HG02852 (cell line): ENCODE measurements at regions not wholly inside any gene's neighbourhood (a gene's known extent, or its start where the extent isn't known, plus 50 kb on each side); places are given as distances from the start of the nearest gene placed in this dataset.

Experiments used
- ATAC-seq: cut with Tn5 transposase; IDR thresholded peaks from one replicate; pipeline ENCODE4 v1.9.1; 2021; ENCODE audit warnings: mild to moderate bottlenecking, moderate library complexity; ENCODE audit not compliant: unreplicated experiment

GRCh38 chr4:20302336-20302735, 50.6 kb downstream of the SLIT2 start:
- ATAC-seq: no peak

DNA sequence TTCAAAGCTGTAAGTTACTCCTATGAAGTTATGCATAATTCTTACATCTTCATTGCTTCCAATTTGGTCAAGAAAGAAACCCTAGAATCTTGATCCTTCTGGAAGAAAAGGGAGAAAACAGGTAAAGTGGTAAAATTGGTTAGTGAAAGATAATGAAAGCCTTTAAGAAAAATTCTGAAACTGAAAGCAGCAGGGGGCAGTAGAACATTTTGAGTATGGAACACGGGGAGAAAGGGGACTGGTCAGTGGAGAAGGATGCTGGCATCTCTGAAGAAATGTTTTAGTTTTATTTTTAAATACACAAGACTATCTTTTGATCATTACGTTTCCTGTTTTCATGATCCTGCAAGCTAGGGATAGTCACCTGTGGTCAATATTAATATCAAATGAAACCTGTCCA, 54.3 kb downstream of the SLIT2 start:
- no peak for ATAC-seq

GRCh38 chr4:20311856-20312255, 60.2 kb downstream of the SLIT2 start:
- ATAC-seq: no peak

DNA sequence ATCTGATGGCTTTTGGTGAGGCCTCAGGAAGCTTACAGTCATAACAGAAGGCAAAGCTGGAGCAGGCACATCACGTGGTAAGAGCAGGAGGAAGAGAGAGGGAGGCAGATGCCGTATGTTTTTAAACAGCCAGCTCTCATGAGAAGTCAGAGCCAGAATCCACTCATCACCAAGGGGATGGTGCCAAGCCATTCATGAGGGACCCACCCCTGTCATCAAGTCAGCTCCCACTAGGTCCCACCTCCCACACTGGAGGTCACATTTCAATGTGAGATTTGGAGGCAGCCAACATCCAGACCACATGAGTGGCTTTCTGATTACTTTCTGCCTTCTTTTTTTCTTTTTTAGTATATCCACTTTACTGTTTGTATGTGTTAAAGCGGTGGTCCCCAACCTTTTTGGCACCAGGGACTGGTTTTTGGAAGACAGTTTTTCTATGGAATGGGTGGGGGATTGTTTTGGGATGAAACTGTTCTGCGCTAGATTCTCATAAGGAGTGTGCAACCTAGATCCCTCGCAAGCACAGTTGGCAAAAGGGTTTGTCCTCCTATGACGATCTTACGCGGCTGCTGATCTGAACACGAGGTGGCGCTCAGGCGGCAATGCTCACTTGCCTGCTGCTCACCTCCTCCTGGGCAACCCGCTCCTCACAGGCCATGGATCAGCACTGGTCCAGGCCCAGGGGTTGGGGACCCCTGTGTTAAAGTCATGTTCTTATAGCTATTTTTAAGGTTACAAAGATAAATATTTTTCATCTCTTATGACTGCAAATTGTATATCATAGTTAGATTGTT, 61.7 kb downstream of the SLIT2 start:
- no peak for ATAC-seq

GRCh38 chr4:20317424-20317985, 65.8 kb downstream of the SLIT2 start:
- no peak for ATAC-seq

- ATAC-seq: no peak
Observed at GRCh38 chr4:20318001-20318908, 66.5 kb downstream of the SLIT2 start.

DNA sequence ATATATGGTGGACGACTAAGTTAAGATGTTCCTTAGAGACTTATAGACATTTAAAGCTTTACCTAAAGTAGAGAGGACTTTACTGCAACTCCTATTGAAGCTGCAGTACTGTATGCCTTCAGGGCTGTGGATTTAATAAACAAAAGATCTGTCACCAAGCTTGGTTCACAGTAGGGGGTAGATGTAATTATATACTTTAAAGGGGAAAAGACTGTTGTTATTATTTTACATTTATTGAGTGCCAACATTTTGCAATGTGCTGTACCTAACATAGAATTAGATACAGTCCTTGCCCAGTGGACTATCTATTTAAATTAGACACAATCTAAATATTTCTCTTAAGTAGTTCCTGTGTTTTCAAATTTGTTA, 67.2 kb downstream of the SLIT2 start:
- ATAC-seq: no peak

DNA sequence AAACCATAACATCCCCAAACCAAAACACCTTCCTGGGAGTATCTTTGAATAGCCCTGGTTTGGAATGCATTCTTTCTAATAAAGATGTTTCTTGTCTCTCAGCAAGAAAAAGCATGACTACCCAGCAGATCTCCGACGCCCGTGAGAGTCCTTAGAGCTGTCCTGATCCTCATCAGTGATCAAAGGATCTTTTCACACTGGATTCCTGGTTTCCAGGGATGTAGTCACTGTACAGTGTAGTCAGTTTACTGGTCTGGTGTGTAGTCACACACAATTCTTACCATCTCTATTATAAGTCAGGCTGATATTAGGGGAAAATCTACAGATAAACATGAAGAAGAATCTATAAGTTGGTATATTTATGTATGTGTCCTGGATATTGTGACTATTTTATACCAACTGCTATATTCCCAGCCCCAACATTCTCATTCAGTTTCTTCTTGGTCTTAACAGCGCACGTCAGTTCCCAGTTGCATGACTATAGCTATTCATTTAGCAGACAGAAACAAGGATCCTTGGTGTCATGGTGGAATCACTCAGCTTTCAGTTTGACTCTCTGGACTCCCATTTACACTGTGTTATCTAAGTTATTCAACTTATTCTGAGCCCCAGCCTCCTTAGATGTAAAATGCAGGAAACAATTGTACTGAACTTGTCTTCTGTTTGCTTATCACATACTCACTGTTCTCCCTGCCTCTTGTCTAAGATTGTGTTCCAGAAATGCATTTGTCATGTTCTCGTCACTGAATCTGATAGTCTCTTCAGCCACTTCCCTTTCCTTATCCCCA, 68.3 kb downstream of the SLIT2 start:
- ATAC-seq: no peak

GRCh38 chr4:20323991-20324390, 72.3 kb downstream of the SLIT2 start:
- no peak for ATAC-seq

DNA sequence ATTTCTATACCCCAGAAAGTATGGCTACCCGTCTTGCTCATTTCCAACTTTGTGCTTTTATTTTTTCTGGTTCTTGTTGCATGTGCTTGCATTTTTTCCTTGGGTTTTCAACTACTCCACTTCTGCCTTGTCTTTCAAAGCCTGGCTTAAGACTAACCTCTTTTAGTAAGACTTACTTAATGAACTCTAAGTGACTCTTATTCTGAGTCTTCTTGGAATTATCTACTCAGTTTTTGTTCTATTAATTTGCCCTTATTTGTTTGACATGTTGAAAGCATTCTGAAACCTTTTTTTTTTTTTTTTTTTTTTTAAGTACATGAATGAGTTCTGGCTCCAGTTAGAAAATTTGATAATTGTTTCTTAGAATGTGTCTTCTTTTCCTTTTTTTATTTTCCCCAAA, 74.8 kb downstream of the SLIT2 start:
- ATAC-seq: no peak

DNA sequence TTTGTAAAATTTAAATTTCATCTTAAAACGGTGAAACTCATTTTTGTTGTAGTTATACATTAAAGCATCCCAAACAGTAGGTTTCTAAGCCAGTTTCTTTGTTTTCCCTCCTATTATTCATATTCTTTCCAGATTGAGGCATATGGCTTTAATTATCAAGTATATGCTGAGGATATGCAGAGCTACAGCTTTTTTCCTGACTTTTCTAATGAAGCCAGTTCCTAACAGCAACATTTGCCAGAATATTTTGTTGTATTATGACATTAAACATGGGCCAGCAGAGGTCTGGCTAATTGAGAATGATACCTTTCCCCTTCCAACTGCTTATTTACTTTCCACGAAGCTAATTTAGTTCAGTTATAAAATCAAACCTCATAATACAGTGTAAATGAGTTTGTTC, 75.3 kb downstream of the SLIT2 start:
- ATAC-seq: no peak

GRCh38 chr4:20327808-20328207, 76.1 kb downstream of the SLIT2 start:
- ATAC-seq: no peak

DNA sequence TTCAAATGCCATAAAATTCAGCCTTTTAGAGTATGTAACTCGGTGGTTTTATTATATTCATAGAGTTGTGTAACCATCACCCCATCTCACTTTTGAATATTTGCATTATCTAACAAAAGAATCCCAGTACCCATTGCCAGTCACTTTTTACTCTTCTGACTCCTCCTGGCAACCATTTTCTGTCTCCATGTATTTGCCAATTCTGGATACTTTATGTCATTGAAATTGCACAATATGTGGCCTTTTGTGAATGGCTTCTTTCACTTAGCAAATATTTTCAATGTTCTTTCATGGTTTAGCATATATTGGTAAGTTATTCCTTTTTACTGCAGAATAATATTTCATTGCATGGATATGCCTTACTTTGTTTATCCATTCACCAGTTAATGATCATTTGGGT, 79.9 kb downstream of the SLIT2 start:
- no peak for ATAC-seq

DNA sequence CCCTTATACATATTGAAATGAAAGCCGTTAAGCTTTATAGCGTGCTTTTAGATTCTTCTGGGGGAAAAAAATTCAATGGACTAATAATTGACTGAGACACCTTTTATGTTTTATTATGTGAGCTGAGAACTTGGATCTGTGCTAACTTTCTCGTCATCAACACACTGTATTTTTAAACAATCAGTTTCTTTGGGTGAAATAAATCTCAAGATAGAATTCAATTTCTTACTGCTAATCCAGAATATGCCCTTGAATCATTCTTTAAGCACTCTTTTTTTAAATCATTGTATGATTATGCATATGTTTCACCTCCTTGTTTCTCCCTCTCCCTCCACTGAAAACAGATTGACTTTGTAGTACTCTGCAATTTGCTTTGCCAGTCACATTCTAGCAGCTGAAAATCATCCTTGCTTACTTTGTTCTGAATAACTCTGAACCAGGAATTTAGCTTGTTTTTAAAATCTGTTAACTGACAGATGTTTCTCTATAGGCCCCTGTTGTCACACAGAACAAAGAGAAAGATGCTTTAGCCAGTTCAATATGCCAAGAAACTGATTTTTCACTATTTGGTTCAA, 81.5 kb downstream of the SLIT2 start:
- no peak for ATAC-seq

GRCh38 chr4:20337261-20337664, 85.6 kb downstream of the SLIT2 start:
- ATAC-seq: no peak

DNA sequence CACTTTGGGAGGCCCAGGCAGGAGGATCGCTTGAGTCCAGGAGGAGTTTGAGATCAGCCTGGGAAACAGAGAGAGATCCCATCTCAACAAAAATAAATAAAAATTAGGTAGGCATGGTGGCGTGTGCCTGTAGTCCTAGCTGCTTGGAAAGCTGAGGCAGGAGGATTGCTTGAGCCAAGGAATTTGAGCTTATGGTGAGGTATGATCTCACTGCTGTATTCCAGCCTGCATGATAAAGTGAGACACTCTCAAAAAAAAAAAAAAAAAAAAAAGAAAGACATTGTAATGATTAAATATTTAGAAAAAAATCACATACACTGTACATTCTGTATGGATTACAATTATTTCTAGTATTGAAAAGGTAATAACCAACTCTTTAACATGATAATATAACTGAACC, 87.1 kb downstream of the SLIT2 start:
- no peak for ATAC-seq

DNA sequence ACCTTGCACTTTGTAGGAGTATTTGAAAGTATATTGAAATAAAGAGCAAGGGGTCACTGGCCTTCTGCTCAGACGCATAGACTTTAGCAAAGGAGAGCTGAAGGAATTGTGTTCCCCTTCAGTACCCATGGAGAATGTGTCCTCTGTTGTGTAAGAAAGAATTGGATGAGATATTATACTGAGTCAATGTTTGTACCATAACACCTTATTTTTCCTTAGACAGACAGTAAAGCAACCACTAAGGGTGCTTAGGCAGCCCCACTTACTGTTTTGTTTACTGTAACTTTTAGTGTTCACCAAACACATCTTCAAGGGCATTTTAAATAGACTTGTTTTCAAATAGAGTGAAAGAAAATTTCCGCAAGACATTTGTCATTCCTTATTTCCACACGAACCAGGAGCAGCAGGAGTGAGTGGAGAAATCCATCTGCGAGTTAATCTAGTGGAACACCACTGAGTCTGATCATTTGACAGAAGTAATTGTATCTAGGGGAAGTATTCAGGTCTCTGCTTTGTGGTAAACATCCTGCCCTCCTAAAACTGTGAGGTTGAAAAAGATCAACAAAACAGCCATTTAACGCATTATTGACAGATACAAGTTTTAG, 89.5 kb downstream of the SLIT2 start:
- ATAC-seq: no peak

DNA sequence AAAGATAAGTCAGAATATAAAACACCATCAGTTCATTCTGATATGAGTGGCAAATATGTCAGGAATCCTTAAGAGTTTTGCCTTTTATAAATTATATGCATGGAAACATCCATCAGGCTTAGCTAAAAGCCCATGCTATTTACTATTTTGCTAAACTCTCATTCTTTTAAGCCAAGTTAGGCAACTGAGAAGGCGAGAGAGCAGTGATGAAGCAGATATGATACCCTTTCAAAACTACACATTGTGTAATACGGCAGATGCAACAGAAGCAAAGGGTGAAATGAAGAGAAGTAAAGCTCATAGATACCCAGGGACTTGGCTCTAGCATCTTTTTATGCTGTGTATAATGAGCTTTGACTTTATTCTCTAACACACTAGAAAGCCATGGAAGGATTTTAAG, 95.8 kb downstream of the SLIT2 start:
- no peak for ATAC-seq

GRCh38 chr4:20348411-20348810, 96.7 kb downstream of the SLIT2 start:
- ATAC-seq: no peak
